Gastroesophageal sphincter (tissue), 4 donors: ENCODE measurements at regions not wholly inside any gene's neighbourhood (a gene's known extent, or its start where the extent isn't known, plus 50 kb on each side); places are given as distances from the start of the nearest gene placed in this dataset.

Experiments used
- ATAC-seq: fragments of 150-250 bp; one replicate; pipeline ENCODE4 v1.9.1; 2016; ENCODE audit warnings: mild to moderate bottlenecking, moderate library complexity
- H3K27ac ChIP-seq, 4 donors: fragments of 200-600 bp; sonication (generic) in 3 of 4; 1 replicate in 3 of 4; 2 replicates in 1 of 4; pipeline ENCODE4 v1.5.1; 2016 to 2019
- H3K27me3 ChIP-seq: fragments of 200-600 bp; sonication (generic); one replicate; pipeline ENCODE4 v1.5.1; 2019
- H3K36me3 ChIP-seq, 2 donors: fragments of 200-600 bp; sonication (generic); one replicate each; pipeline ENCODE4 v1.5.1; 2019; ENCODE audit warnings: control low read depth in 1 of 2
- H3K4me1 ChIP-seq, 3 donors: fragments of 200-600 bp; sonication (generic); 1 replicate in 2 of 3; 2 replicates in 1 of 3; pipeline ENCODE4 v1.5.1; 2016 to 2019; ENCODE audit warnings: control low read depth in 2 of 3
- H3K4me3 ChIP-seq, 2 donors: fragments of 200-600 bp; sonication (generic); one replicate each; pipeline ENCODE4 v1.5.1; 2019; ENCODE audit warnings: mild to moderate bottlenecking in 1 of 2, moderate library complexity in 1 of 2
- H3K9me3 ChIP-seq, 3 donors: fragments of 200-600 bp; sonication (generic); one replicate each; pipeline ENCODE4 v1.5.1; 2017 to 2019; ENCODE audit warnings: control low read depth in 2 of 3
- EP300 ChIP-seq: sonication (generic); formaldehyde crosslinking; IDR thresholded peaks from one replicate; pipeline ENCODE4 v1.6.1; 2017; ENCODE audit warnings: antibody characterized with exemption, mild to moderate bottlenecking
- POLR2A ChIP-seq, 2 donors: fragments of 450-650 bp; IDR thresholded peaks; one replicate each; pipeline ENCODE4 v1.6.1; 2017; ENCODE audit warnings: antibody characterized with exemption in 2 of 2, mild to moderate bottlenecking in 2 of 2, moderate library complexity in 1 of 2
- POLR2AphosphoS5 ChIP-seq: sonication (generic); formaldehyde crosslinking; IDR thresholded peaks from one replicate; pipeline ENCODE4 v1.6.1; 2017; ENCODE audit warnings: antibody characterized with exemption
- WGBS, 2 donors: methylation state at CpG; one replicate each; pipeline ENCODE4 v1.1.5; 2018; ENCODE audit warnings: low coverage in 1 of 2; 5-methylcytosine and 5-hydroxymethylcytosine counted together
- TF ChIP-seq, protein P1 (sequence below), 4 experiments: fragments of 200-600 bp in 2 of 4; fragments of 450-650 bp in 2 of 4; sonication (generic) in 1 of 4; IDR thresholded peaks; one replicate each; pipeline ENCODE4 v1.5.1; 2017 to 2019; ENCODE audit warnings: antibody characterized with exemption in 4 of 4, mild to moderate bottlenecking in 2 of 4, moderate library complexity in 2 of 4

- Histone ChIP-seq H3K27ac (no peak overlapping the region), H3K4me3 (no peak overlapping the region), H3K36me3 (no peaks in the 10 kb centered on the region), H3K9me3 (no peaks in the 10 kb centered on the region), H3K27me3 (no peaks in the 10 kb centered on the region), H3K4me1 (no peaks in the 10 kb centered on the region)
- 90 to 96% methylated on average over 2 of the region's 2 CpGs for WGBS, 2 donors
- ATAC-seq: no peak
- TF ChIP-seq, protein P1, sequence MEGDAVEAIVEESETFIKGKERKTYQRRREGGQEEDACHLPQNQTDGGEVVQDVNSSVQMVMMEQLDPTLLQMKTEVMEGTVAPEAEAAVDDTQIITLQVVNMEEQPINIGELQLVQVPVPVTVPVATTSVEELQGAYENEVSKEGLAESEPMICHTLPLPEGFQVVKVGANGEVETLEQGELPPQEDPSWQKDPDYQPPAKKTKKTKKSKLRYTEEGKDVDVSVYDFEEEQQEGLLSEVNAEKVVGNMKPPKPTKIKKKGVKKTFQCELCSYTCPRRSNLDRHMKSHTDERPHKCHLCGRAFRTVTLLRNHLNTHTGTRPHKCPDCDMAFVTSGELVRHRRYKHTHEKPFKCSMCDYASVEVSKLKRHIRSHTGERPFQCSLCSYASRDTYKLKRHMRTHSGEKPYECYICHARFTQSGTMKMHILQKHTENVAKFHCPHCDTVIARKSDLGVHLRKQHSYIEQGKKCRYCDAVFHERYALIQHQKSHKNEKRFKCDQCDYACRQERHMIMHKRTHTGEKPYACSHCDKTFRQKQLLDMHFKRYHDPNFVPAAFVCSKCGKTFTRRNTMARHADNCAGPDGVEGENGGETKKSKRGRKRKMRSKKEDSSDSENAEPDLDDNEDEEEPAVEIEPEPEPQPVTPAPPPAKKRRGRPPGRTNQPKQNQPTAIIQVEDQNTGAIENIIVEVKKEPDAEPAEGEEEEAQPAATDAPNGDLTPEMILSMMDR (IDR thresholded peaks at IDR 0.05): no peak
- TF ChIP-seq POLR2AphosphoS5: no peak
Observed at GRCh38 chr2:180664507-180664906, 315.9 kb upstream of the UBE2E3 start.

GRCh38 chr2:180662941-180663471 is 317.4 kb upstream of the UBE2E3 start:
- no peak overlapping the region for H3K4me3 ChIP-seq
- WGBS, 2 donors: 62% methylated on average over 3 of the region's 3 CpGs; no CpG with 5 or more reads in 1 of the 2 donors
- H3K4me1 ChIP-seq: no peaks in the 10 kb centered on the region
- ATAC-seq: no peak
- TF ChIP-seq POLR2AphosphoS5 (no peak), EP300 (no peak), POLR2A (IDR thresholded peaks at IDR 0.05) (no peak)
- TF ChIP-seq, protein P1 (IDR thresholded peaks at IDR 0.05): no peak
- H3K36me3 ChIP-seq: no peaks in the 10 kb centered on the region
- H3K27ac ChIP-seq: no peak overlapping the region
- H3K9me3 ChIP-seq: no peaks in the 10 kb centered on the region
- no peaks in the 10 kb centered on the region for H3K27me3 ChIP-seq

DNA sequence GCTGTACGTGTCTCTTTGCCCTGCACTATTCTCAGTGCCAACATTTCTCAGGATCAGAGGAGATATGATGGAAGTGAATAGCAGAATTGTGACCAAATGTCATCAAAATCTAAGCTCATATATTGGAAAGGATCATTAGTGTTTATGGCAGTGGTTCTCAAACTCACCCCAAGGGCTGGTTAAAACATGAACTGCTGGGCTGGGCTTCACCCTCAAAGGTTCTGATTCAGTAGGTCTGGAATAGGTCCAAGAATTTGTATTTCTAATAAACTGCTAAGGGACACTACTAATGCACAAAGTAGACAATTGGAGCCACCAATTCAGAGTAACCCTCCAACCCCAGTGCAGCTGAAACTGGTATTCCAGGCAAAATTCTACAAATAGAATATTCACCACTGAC is 317.9 kb upstream of the UBE2E3 start:
- 73% methylated on average over 1 of the region's 1 CpG; no CpG with 5 or more reads in 1 of the 2 donors for WGBS, 2 donors
- Histone ChIP-seq H3K27me3 (no peaks in the 10 kb centered on the region), H3K4me3 (no peak overlapping the region), H3K4me1 (no peaks in the 10 kb centered on the region), H3K36me3 (no peaks in the 10 kb centered on the region), H3K27ac (no peak overlapping the region), H3K9me3 (no peaks in the 10 kb centered on the region)
- no peak for ATAC-seq
- TF ChIP-seq, protein P1 (IDR thresholded peaks at IDR 0.05): no peak
- TF ChIP-seq POLR2A (IDR thresholded peaks at IDR 0.05) (no peak), EP300 (no peak), POLR2AphosphoS5 (no peak)

- no peaks in the 10 kb centered on the region for H3K27me3 ChIP-seq
- H3K9me3 ChIP-seq: no peaks in the 10 kb centered on the region
- H3K4me1 ChIP-seq: no peaks in the 10 kb centered on the region
- 30 to 63% methylated on average over 1 of the region's 1 CpG for WGBS, 2 donors
- no peak overlapping the region for H3K4me3 ChIP-seq
- ATAC-seq: no peak
- H3K27ac ChIP-seq: no peak overlapping the region
- H3K36me3 ChIP-seq: no peaks in the 10 kb centered on the region
- TF ChIP-seq POLR2A (IDR thresholded peaks at IDR 0.05): no peak
- no peak for TF ChIP-seq POLR2AphosphoS5
- TF ChIP-seq EP300: no peak
- TF ChIP-seq, protein P1 (IDR thresholded peaks at IDR 0.05): no peak
Observed at GRCh38 chr2:180661686-180662030, 318.7 kb upstream of the UBE2E3 start.

- H3K4me3 ChIP-seq: no peak overlapping the region
Observed at GRCh38 chr2:180660881-180661685, 319.3 kb upstream of the UBE2E3 start.

More at GRCh38 chr2:180660881-180661685, 319.3 kb upstream of the UBE2E3 start:
- no peak overlapping the region for H3K27ac ChIP-seq
- no peak for ATAC-seq
- 55 to 61% methylated on average over 5 of the region's 5 CpGs for WGBS, 2 donors
- H3K27me3 ChIP-seq: no peaks in the 10 kb centered on the region
- no peaks in the 10 kb centered on the region for H3K4me1 ChIP-seq
- no peaks in the 10 kb centered on the region for H3K9me3 ChIP-seq
- no peaks in the 10 kb centered on the region for H3K36me3 ChIP-seq
- TF ChIP-seq, protein P1 (IDR thresholded peaks at IDR 0.05): no peak
- no peak for TF ChIP-seq EP300
- no peak for TF ChIP-seq POLR2A (IDR thresholded peaks at IDR 0.05)
- no peak for TF ChIP-seq POLR2AphosphoS5
